Amniotic epithelial cell (primary cell): ENCODE measurements at regions not wholly inside any gene's neighbourhood (a gene's known extent, or its start where the extent isn't known, plus 50 kb on each side); places are given as distances from the start of the nearest gene placed in this dataset.
A peak's percentile ranks its signal among the peaks of the same experiment; 100 is the strongest.

Experiments
- DNase-seq: peaks from one replicate; pipeline ENCODE4 v3.0.0-alpha.2; 2010; ENCODE audit warnings: low read depth

DNA sequence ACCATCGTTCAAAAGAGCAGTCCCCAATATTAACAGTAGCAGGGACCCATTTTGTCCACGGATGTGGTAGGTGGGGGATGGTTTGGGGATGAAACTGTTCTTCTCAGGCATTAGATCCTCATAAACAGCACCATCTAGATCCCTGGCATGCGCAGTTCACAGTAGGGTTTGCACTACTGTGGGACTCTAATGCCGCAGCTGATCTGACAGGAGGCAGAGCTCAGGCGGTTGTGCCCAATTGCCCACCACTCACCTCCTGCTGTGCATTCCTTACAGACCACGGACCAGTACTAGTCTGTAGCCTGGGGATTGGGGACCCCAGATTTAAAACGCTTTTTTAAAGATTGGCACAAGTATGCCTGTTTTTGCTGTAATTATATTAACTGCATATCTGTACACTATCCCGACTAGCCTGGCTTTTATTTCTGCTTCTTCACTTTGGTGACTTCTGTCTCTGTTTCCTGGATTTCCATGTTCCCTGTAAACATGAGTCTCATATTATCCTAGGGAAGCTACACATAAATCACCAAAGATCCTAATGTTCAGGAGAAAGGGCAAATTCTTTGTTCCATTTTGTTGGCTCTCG lies 163.3 kb upstream of the AKR1E2 start:
- DNase-seq: peak; percentile 73

DNA sequence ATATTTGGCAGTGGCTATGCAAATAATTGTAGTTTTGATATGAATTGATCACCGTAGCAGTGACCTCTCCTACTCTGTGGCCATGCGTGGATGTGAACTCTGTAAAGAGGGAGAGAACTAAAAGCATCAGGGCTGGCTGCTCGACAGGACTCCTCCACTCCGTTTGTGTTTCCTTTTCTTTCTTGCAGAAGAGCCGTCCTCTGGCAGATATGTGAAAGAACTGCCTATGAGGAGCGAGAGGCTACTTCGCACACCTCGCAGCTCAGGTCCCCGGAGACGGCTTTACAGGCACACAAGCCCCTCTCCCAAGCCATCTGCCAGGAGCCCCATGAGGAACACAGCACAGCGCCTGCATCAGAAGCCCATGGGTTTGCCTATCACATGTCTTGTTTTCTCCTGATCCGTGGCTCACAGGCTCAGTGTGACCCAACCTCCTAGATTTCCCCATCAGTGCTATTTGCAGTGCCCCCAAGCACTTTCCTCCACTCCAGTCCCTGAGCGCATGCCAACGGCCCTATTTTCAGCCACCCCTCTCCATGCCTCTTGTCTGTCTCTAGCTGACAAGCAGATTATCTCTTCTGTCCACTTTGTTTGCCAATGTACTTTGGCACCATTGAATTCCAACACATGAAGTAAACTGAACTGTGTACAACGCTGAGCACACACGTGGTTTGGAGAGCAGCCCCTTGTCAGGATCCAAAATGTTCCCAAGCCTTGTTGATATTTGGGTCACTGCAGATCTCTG lies 164.3 kb upstream of the AKR1E2 start:
- DNase-seq: peak; percentile 31

DNA sequence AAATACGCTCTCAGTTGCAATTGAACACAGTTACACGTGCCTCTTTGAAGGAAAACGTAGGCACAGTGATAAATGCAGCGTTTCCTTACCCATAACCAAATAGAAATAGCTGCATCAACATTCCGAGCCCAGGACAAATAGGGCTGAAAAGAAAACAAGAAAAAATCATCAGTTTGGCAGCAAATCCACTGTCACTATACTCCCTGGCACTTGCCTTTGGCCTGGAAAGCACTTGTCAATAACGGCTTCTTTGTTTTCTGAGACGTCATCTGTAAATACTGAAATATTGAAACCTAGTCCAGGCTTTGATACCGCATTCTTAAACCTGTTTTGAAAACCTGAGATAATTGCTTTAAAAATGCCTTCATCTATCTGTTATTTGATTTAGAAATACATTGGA lies 167.2 kb upstream of the AKR1E2 start:
- DNase-seq: no peak

DNA sequence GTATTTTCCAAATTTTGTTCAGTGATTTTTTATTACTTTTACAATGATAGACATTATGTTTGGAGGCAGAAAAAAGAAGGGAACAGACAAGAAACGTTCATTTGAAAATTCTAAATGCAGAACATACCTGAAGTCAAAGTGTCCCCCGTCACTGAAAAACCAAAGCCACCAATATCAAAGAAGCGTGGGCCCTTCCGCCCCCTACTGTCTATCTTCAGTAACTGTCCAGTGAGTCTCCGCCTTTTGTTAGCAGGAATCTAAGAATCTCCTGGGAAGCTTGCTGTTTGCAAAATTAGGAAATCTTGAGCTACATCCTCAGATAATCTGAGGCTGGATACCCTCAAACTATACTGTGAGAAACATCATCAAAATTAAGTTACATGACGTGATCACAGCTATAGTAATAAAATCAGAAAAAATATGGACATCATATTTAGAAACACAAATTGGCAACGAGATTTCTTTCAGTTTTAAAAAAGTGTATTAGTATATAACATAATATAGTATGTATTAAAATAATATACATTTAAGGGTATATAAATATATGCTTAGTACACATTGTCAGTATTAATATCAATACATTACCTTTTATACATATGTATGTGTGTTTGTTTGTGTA lies 169.3 kb upstream of the AKR1E2 start:
- peak; percentile 45 for DNase-seq

DNA sequence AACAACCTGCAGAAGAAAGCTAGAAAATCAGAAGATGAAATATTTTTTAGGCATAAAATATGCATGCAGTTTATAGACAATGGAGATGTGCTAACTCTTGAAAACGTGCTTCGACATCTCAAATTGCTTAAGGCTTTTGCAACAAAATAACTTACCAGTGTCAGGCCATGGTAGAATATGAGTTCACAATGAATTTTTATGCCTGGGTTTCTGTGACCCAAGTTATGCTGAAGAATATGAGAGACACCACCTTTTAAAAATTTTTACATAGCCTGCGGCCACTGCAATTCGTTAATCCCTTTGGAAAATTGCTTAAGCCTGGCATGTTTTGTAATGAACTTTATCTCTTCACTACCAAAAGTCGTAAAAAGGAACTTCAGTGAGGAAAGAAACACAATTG lies 170.1 kb upstream of the AKR1E2 start:
- no peak for DNase-seq

DNA sequence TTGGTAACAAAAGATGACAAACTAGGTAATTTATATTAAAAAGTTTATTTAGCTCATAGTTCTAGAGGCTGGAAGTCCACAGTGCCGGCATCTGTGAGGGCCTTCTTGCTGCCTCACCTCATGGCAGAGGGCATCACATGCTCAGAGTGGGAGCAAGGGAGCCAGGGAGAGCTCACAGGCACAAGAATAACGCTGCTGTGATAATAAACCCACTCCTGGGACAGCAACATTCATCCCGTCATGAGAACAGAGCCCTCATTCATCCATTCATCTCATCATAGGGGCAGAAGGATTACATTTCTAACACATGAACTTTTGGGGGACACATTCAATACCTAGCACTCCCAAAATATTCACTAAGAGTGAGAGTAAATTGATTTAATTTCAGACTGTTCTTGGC lies 170.6 kb upstream of the AKR1E2 start:
- DNase-seq: no peak

DNA sequence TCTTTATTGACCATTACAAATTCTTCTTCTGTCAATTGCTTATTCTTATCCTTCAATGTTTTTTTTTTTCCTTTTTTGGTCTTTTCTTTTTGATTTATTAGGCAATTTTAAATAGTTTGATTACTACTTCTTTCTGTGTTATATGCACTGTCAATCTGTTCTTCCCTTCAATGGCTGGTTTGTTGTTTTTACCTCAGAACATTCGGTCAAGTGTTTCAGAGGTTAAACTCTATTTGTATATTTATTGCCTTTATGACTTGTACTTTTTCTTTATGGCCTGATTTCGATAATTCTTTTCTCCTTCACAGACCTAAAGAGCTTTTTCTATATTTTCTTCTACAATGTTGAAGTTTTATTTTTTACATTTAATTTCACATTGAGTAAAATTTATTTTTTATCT lies 171.5 kb upstream of the AKR1E2 start:
- no peak for DNase-seq

DNA sequence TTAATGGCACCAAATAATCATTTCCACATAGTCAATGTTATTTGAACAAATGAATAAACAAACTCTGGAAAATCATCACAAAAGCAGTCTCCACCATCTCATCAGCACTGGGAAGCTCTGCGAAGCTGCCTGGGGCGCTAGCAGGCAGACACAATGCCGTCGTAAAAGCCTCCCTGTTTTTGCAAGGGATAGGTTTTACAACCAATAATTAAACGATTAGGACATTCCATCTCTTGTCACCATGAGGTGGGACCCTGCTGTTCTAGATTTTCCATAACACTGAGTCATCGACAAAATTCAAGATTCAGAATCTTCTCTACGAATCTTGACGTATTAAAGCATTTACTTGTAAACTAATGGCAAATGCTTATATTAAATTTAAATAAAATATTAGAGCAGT lies 172.8 kb upstream of the AKR1E2 start:
- no peak for DNase-seq

DNA sequence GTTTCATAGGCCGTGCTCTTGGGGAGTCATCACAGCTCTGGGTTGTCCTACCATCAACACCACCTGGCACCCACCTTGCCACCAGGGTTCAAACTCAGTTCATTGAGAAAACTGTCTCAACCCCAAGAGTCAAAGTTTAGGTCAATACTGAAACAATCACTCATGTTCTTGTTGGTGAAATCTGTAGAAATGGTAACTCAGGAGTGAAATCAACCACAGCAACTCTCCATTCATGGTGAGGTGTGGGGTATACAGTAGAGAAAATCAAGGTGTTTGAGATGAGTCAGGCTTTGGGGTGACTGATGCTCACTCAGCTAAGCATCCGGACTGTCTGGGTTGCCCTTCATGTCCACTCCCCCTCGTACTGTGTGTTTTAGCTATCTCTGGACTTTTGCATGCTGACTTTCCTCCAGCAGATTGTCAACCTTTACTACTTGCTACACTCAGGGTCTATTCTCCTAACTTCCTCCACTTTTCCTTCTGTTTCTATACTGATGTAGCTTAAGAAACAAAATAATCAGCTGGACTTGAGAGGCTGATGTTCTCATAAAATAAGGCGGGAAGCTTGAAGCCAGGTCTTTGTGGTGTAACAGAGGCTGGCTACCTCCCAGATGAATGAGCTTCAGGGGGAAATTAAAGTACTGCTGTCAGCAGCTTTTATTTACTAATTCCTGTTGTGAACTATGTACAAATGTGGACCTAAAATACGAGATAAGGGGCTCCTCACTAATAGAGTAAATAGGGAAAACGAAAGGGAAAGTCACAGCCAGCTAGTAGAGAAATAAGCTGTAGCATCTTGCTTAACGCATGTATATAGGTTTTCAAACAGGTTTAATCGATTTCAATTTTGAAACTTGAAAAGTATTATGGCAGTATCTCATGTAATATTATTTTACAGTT lies 173.6 kb upstream of the AKR1E2 start:
- DNase-seq: no peak

DNA sequence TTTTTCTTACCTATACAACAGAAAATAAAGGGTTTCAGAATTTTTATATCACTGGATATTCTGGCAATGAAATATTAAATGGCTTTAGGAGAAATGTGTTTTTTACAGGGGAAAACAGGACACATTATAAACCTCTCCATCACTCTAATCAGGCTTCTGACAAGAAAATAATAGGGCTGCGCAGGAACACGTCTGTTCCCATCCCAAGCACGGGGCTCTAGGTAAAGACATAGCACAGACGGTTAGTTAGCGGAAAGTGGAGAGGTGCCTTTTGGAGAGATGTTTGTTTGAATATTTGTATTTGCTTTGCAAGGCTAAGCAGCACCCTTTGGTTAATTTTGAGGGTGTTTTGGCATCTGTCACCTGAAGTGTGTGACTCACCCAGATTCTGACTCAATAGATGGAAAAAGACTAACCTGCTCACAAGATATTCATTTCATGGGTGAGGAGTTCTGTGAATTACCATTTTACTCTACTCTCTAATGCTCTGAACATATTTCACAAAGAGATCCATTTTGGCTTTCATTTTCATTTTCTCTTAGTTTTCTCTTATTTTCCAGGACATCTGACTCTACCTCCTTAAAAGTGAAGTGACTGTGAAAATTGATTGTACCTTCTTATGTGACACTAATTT lies 174.5 kb upstream of the AKR1E2 start:
- DNase-seq: no peak

DNA sequence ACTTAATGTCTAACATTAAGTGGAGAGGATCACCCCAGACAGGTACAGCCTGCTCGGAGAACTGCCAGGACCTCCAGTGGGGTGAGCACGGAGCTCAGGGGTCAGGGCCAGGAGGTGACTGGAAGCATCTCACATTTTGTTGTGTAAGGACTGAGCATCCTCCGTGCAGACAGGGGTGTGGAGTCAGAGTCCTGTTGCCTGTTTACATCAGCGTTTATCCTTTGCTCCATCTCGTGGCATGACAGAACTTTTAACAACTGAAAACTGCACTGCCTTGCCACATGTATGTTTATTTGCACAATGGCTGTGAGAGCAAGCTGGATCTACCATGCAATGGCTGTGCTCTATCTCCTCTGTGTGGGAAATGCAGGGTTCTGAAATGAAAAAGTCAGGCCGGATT lies 175.4 kb upstream of the AKR1E2 start:
- peak; percentile 60 for DNase-seq

DNA sequence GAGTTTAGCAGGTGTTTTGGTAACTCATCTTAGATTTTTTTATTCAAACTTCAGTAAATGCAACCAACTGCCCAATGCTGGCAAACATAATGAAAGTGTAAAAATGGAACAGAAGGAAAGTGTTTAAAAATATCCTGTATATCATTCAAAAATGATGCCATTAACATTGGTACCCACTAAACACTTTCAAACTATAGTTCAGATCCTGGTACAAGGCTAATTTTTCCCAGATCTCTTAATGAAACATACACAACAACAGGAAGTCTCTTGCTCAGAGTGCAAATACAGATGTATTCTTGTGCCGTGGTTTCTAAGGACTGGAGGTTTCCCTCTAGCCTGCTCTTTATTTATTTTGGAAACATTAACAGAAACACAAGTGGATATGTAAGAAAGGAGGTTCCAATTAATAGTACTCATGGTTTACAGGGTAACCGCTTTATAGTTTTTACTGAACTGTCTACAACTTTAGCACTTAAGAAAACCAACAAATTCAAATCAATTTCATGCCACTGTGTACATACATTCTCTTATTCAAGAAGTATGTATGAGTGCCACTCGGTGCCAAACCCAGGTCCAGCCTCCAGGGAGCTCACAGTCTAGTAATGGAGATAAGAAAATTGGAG lies 176.0 kb upstream of the AKR1E2 start:
- no peak for DNase-seq

DNA sequence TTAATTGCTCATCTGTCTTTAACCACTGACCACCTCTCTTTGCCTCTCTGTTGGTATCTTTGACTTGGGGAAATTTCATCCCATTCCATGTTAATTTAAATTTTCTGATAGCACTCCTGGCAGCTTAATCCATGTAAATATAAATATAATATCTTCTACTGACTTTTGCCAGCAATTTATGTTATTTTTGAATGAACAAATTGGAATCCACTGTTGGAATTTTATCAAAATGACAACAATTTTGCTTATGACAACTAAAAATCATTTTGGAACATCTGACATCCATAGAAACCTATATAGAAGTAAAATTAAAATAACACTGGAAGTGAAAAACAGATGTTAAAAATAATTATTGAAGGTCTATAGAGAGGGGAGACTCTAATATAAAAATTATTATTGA lies 176.5 kb upstream of the AKR1E2 start:
- DNase-seq: no peak

DNA sequence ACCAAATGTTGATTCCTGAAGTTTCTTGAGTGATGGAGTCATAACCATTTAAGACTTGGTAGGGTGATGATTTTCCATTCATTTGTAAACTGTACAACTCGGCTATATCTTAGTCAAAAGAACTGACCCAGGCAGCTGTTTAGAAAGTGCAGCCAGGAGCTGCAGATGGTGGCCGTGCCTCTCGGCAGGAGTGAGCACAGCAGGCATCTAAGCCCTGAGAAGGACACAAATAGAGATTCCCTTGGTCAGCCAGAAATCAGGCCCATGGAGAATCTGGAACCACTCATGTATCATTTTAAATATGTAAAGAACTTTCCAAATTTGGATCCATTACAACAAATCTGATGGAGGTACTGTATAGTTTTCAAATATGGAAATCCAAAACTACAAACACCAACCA lies 177.0 kb upstream of the AKR1E2 start:
- no peak for DNase-seq

DNA sequence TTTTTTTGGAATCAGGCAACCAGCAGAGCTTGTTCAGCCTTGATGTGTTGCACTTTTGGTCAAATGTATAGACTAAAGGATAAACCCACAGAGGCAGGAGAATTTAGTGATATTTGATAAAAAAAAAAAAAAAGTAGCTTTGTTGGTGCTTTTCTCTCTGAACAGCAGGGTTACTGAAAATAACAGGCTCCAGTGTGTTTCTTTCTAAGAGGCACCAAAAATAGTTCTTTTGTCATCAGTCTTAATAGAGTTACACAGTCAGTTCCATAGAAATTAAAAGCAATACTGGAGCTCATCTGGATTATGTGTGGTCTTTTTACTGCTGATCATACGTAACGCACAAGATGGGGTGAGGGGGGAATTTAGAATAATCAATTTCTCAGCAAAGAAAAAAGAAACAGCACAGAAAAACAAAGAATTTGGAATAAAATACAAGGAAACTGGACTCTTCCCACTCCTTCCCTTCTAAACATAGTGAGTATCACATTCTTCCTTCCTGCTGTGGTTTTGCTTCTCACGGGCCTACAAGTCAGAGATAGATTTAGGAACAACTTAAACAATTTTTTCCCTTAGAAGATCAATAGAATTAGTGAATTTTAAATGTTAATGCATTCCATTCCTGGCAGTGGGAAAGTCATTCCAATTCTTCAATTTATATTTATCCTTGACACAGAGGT lies 178.8 kb upstream of the AKR1E2 start:
- DNase-seq: no peak

DNA sequence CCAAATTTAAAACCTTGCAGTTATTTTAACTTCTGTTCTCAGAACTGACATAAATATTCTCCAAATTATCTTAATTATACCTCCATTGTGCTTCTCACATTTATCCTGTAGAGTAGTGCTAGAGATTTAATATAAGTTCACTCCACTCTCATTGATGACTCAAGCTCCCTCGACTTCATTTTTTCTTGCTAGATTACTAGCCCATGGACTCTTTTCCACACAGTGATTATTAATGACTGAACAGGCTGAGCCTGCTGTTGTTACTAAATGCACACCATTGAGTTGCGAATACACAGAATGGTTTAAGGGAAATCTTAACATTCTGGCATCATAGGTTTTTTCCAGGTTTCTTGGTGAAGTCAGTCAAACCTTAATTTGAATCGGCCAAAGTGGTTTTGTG lies 179.5 kb upstream of the AKR1E2 start:
- peak; percentile 24 for DNase-seq

DNA sequence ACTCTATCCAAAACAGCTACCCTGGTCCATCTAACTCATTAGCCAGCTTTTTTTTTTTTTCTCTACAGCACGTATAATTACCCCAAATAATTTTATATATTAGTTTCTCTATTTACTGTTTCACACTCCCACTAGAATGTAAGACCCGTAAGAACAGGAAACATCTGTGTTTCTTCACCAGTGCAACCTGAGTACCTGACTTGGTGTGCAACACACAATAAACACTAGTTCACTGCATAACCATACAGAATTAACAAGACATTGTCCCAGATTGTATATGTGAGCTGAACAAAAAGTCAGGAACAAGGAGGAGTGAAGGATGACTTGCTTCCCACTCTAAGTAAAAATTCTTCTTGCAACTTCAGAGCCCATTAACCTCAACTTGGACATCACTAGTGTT lies 180.2 kb upstream of the AKR1E2 start:
- no peak for DNase-seq

DNA sequence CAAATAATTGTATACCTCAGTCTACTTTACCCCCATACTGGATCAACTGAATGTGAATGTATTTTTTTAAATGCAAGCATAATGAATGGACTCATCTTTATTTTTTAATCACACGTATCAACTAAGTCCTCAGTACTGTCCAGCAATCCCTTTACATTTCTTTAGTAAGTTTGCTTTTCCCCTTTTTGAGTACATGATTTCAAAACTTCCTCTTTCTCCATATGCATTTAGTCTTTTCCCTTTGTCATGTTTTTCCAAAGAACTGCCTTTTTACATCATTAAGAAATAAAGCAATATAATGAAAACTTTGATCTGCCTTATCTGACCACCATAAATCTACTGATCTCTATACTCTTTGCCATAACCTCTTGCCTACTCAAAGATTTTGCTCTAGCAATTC lies 182.5 kb upstream of the AKR1E2 start:
- no peak for DNase-seq

DNA sequence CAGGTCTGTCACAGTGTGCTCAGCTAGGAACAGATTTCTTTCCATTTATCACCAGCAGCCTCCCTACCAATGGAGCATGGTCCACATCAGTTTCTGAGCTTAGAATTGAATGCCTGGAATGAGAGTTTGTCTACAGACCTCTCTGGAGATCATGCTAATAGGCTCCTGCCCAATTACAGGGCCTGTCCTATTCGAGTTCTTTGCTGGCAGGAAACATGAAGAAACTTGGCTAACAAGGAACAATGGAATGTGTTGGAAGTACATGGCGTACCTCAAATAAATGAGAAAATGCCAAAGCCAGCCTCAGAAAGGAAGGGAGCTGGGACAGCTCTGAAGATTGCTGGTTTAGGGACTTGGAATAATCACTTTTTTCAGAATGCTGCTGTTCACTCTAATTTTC lies 186.0 kb upstream of the AKR1E2 start:
- DNase-seq: no peak

DNA sequence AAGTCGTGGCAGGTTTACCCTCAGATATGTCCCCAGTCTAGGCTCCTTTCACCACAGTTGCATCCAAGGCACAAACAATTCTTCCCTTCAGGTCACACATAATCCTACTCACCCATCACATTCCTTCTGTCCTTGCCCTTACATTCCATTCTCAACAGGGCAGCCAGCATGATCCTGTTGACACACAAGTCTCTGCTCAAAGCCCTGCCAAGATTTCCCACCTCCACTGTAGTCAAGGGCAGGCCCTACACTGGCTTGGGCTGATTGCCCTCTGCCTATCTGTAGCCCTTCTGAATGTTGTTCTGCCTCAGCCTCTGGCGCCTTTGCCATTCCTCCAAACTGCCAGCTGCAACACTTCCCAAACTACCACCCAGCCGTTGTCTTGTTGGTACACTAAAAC lies 187.9 kb upstream of the AKR1E2 start:
- no peak for DNase-seq

DNA sequence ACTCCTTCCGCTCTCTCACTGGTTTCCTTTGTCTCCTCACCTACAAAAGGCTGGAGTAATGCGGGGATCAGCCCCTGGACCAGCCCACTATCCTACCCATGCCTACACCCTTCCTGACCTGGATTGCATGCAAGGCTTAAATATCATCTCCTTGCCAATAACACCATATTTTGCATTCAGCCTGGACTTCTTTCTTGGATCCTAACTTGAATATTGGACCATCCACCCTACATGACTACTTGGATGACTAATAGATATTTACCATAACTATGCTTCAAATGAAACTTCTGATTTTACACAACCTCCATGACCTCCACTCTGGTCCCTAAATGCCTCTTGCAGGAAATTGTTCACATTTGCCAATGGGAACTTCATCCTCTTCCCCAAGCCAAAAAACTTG lies 188.3 kb upstream of the AKR1E2 start:
- no peak for DNase-seq
